ENCODE measurements at regions not wholly inside any gene's neighbourhood (a gene's known extent, or its start where the extent isn't known, plus 50 kb on each side); places are given as distances from the start of the nearest gene placed in this dataset.
"Not testable (repeated sequence)": the region's sequence is repeated elsewhere in the genome, so short reads cannot be mapped to it uniquely, and the experiment has no call there.

DNA sequence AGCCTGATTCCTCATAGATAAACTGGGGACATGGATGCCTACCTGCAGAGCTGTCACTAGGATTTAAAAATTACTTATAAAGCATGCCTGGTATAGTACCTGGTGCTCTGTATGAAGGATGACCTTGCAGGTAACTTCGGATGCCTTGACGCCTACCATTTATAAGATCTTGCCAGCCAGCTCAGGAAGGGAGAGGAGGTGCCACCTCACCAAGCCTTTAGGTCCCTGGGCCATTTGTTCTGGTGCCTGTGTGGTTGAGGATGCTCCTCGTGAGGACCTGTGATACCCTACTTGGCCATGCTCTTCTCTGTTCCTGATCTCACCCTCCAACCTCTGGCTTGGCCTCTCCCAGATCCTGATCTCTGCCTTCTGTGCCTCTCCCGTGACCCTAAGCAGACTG is 85.2 kb downstream of the FDX1 start:
- Histone ChIP-seq H3K36me3 (ENCODE audit: insufficient read depth, low read length) (no peaks in the 10 kb centered on the region), H3K4me3 (no peak overlapping the region), H3K27ac (no peak overlapping the region), H3K9ac (ENCODE audit: insufficient read length) (no peak overlapping the region), H3K9me3 (ENCODE audit: low read depth, low read length) (no peaks in the 10 kb centered on the region)
- TF ChIP-seq FOXP2 (optimal IDR thresholded peaks at IDR 0.05; ENCODE audit: control extremely low read depth, extremely low read length, insufficient read depth), result no peak
- no peak for TF ChIP-seq EZH2 (IDR thresholded peaks at IDR 0.05)
- TF ChIP-seq POLR2AphosphoS5 (IDR thresholded peaks at IDR 0.05; ENCODE audit: borderline replicate concordance, low read depth, low read length), result no peak
- no peak for DNase-seq (ENCODE audit: low read depth, low spot score)

DNA sequence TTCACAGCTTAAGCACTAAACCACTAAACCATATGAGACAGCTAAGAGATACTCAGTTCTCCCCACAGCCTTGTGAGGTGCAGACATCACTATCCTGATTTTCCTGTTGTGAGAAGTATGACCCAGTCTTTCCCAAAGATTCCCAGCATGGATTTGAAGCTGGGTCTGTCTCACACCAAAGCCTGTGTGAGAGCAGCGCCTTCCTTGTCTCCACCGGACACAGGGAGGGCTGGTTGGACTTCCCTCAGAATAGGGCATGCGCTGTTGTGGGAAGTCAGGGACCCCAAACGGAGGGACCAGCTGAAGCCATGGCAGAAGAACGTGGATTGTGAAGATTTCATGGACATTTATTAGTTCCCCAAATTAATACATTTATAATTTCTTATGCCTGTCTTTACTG is 87.6 kb downstream of the FDX1 start:
- DNase-seq (ENCODE audit: low read depth, low spot score); H3K9me3 ChIP-seq (ENCODE audit: low read depth, low read length): not testable (repeated sequence)

DNA sequence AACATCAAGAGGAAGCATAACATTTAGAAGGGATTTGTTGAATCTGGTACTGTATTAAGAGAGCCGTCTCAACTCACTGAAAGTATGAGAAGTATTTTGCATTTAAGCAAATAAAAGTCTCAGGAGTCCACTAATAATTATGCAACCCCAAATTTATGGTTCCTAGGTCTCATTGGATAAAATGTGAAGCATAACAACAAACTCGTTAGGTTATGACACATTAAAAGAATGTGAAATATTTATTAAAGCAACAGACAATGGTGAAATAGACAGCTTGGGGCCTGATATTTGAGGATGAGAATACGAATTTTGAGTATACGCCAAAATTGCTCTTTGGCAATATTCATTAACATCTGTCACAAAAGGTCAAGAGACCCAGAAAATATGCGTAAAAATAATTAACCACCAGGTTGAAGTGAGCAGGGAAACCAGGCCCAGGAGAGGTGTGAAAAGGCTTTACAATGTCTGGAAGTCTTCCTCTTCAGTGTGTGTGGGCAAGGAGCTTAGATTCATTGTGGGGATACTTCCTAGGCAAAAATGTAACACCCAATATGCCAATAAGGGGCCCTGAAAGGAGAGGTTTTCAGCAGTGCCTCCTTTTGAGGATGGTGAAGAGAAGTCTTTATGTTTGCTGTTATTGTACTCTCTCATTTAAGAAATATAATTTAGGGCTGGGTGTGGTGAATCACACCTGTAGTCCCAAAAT is 89.2 kb downstream of the FDX1 start:
- H3K4me3 ChIP-seq, result no peak overlapping the region
- H3K9me3 ChIP-seq (ENCODE audit: low read depth, low read length), result no peaks in the 10 kb centered on the region
- no peak overlapping the region for H3K9ac ChIP-seq (ENCODE audit: insufficient read length)
- H3K27ac ChIP-seq, result no peak overlapping the region
- no peaks in the 10 kb centered on the region for H3K36me3 ChIP-seq (ENCODE audit: insufficient read depth, low read length)
- DNase-seq (ENCODE audit: low read depth, low spot score), result no peak
- TF ChIP-seq EZH2 (IDR thresholded peaks at IDR 0.05) (no peak), POLR2AphosphoS5 (IDR thresholded peaks at IDR 0.05; ENCODE audit: borderline replicate concordance, low read depth, low read length) (no peak), FOXP2 (optimal IDR thresholded peaks at IDR 0.05; ENCODE audit: control extremely low read depth, extremely low read length, insufficient read depth) (no peak)

More for the DNA sequence above, 87.6 kb downstream of the FDX1 start:
- not testable (repeated sequence) for H3K9ac ChIP-seq (ENCODE audit: insufficient read length); H3K36me3 ChIP-seq (ENCODE audit: insufficient read depth, low read length); H3K27ac ChIP-seq; H3K4me3 ChIP-seq

DNA sequence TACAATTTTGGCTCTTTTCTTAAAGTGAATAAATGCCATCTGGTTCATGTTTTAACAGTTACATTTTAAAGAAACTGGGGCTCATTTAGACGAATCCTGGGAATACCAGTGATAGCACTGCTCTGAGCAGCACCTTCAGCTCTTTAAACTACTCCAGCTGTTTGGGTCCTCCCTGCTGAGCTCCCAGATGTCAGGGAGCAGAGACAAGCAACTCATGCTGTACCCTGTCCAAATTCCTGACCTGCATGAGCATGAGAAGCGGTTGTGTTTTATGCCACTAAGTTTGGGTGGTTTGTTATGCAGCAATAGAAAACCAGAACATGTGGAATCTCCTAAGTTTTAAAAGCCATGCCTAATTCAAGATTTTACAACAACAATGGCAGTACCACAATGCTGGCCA is 90.0 kb downstream of the FDX1 start:
- H3K9ac ChIP-seq (ENCODE audit: insufficient read length), result no peak overlapping the region
- no peak overlapping the region for H3K4me3 ChIP-seq
- no peak for TF ChIP-seq FOXP2 (optimal IDR thresholded peaks at IDR 0.05; ENCODE audit: control extremely low read depth, extremely low read length, insufficient read depth)
- TF ChIP-seq EZH2 (IDR thresholded peaks at IDR 0.05), result no peak
- no peak for TF ChIP-seq POLR2AphosphoS5 (IDR thresholded peaks at IDR 0.05; ENCODE audit: borderline replicate concordance, low read depth, low read length)
- DNase-seq (ENCODE audit: low read depth, low spot score), result no peak
- no peak overlapping the region for H3K27ac ChIP-seq
- H3K9me3 ChIP-seq (ENCODE audit: low read depth, low read length), result no peaks in the 10 kb centered on the region
- H3K36me3 ChIP-seq (ENCODE audit: insufficient read depth, low read length), result no peaks in the 10 kb centered on the region

DNA sequence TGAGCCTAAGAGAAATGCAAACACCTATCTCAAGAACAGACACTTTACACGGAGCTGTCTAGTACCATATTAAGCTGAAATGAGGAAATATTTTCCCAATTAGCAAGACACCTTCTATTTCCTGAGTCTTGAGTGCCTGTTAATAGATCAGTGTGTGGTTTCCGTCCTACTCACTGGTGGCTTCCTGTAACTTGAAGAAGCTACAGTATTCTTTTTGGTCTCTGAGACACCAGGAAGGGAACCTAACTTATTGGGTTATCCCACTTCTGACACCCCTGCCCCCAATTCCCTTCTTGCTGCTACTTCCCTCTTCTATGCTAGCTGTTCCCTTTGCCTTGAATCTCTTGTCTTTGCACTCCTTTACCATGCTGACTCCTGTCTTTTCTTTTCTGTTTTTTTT is 92.7 kb downstream of the FDX1 start:
- Histone ChIP-seq H3K9ac (ENCODE audit: insufficient read length) (no peak overlapping the region), H3K27ac (no peak overlapping the region), H3K4me3 (no peak overlapping the region), H3K36me3 (ENCODE audit: insufficient read depth, low read length) (no peaks in the 10 kb centered on the region), H3K9me3 (ENCODE audit: low read depth, low read length) (0 out of 2 replicates have a peak, but pooled peaks cover under 1% of the 10 kb centered on the region)
- TF ChIP-seq FOXP2 (optimal IDR thresholded peaks at IDR 0.05; ENCODE audit: control extremely low read depth, extremely low read length, insufficient read depth) (no peak), EZH2 (IDR thresholded peaks at IDR 0.05) (no peak), POLR2AphosphoS5 (IDR thresholded peaks at IDR 0.05; ENCODE audit: borderline replicate concordance, low read depth, low read length) (peak; percentile 46; the same call in 1 of the 2 replicates)
- peak; percentile 48 for DNase-seq (ENCODE audit: low read depth, low spot score)

DNA sequence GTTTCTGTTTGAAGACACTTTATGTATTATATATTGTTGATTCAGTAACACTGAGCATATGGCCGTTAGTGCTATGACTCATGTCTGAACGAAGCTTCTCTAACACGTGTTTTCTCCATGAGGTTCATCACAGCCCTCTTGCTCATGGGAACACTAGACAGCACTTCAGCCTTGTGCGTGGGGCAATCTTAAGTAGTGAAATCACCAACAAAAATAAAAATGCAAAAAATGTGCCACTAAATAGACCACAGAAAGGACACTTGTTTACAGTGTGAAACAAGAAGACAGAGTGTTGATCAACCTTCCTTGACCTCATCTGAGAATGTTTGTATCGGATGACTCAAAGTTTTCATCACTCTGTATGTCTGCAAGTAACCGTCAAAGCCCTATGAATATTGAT is 94.5 kb downstream of the FDX1 start:
- Histone ChIP-seq H3K4me3 (no peak overlapping the region), H3K27ac (no peak overlapping the region), H3K36me3 (ENCODE audit: insufficient read depth, low read length) (no peaks in the 10 kb centered on the region), H3K9me3 (ENCODE audit: low read depth, low read length) (0 out of 2 replicates have a peak, but pooled peaks cover 8% of the 10 kb centered on the region), H3K9ac (ENCODE audit: insufficient read length) (no peak overlapping the region)
- TF ChIP-seq FOXP2 (optimal IDR thresholded peaks at IDR 0.05; ENCODE audit: control extremely low read depth, extremely low read length, insufficient read depth) (no peak), EZH2 (IDR thresholded peaks at IDR 0.05) (no peak), POLR2AphosphoS5 (IDR thresholded peaks at IDR 0.05; ENCODE audit: borderline replicate concordance, low read depth, low read length) (no peak)
- no peak for DNase-seq (ENCODE audit: low read depth, low spot score)

DNA sequence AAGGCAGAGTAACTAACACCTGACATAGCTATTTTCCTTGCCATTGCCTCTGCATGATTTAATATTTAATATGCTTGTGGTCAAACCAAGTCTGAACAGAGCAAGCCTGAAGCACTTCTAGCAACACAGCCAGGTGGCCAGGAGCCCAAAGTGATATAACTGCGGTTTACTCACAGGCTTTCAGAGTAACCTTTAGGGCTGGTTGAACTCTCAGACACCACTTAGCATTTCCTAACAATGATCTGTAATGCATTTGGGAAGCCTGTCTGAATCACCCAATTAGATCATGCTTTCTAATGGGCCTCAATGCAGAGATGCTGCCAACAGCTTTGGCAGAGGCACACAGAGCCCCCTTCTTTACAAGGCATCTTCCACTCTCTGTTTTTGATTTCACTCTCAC is 96.1 kb downstream of the FDX1 start:
- Histone ChIP-seq H3K9me3 (ENCODE audit: low read depth, low read length) (0 out of 2 replicates have a peak, but pooled peaks cover 8% of the 10 kb centered on the region), H3K27ac (no peak overlapping the region), H3K36me3 (ENCODE audit: insufficient read depth, low read length) (no peaks in the 10 kb centered on the region), H3K9ac (ENCODE audit: insufficient read length) (no peak overlapping the region), H3K4me3 (no peak overlapping the region)
- TF ChIP-seq FOXP2 (optimal IDR thresholded peaks at IDR 0.05; ENCODE audit: control extremely low read depth, extremely low read length, insufficient read depth), result no peak
- TF ChIP-seq POLR2AphosphoS5 (IDR thresholded peaks at IDR 0.05; ENCODE audit: borderline replicate concordance, low read depth, low read length), result no peak
- TF ChIP-seq EZH2 (IDR thresholded peaks at IDR 0.05), result no peak
- DNase-seq (ENCODE audit: low read depth, low spot score), result no peak

DNA sequence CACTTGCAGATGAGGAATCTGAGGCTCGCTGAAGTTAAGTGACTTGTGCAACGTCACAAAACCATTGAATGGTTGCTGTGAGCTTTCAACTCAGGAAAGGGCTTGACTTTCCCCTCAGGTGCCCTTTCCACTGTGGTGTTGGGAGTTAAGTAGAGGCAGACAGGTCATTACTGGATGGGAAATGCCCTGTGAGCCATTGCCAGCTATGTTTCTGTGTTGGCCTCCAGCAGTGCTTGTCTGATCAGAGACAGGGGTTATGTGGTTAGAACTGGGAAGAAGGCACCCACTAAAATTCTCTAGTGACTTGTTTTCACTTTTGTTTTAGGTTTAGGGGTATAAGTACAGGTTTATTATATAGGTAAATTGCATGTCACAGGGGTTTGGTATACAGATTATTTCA is 96.6 kb downstream of the FDX1 start:
- no peak overlapping the region for H3K9ac ChIP-seq (ENCODE audit: insufficient read length)
- H3K9me3 ChIP-seq (ENCODE audit: low read depth, low read length), result 0 out of 2 replicates have a peak, but pooled peaks cover 8% of the 10 kb centered on the region
- no peak for DNase-seq (ENCODE audit: low read depth, low spot score)
- H3K4me3 ChIP-seq, result no peak overlapping the region
- H3K27ac ChIP-seq, result no peak overlapping the region
- no peaks in the 10 kb centered on the region for H3K36me3 ChIP-seq (ENCODE audit: insufficient read depth, low read length)
- no peak for TF ChIP-seq POLR2AphosphoS5 (IDR thresholded peaks at IDR 0.05; ENCODE audit: borderline replicate concordance, low read depth, low read length)
- TF ChIP-seq EZH2 (IDR thresholded peaks at IDR 0.05), result no peak
- TF ChIP-seq FOXP2 (optimal IDR thresholded peaks at IDR 0.05; ENCODE audit: control extremely low read depth, extremely low read length, insufficient read depth), result no peak

All from SK-N-MC (cell line).